ENCODE measurements at regions not wholly inside any gene's neighbourhood (a gene's known extent, or its start where the extent isn't known, plus 50 kb on each side); places are given as distances from the start of the nearest gene placed in this dataset.

DNA sequence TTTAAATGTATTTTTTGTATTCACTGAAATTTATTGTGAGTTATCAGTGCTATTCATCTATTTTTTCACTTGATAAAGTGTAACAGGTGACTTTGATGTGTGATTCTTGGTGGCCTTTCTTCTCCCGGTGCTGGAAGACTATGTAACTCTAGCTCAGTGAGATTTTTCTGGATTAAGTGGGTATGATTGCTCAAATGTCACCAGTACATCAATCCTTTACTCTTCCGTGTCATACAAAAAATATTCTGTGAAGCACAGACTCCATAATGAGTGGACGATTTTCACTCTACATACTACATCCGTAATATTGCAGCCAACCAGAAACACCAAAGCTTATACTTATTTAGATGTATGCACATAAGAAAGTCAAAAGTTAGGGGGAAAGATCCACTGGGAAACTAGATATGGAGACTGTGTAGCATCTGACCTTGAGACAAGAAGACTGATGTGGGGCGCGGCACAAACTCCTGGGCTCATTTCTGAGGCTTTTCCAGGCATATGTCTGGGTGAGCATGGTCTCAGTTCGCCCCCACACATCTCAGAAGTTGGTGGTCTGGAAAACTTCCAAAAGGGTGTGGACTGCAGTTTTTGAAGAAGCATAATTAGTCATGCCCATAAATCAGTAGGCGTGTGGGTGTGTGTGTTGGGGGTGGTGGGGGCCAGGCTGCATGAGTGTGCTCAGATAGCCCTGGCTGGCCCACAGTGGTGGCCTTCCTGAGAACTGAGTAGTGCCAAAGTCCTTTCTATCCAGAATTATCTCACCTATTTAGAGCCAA is 53.9 kb upstream of the TENM3 start:
- TF ChIP-seq POLR2AphosphoS5 (IDR thresholded peaks at IDR 0.05; ENCODE audit: low read depth) (no peak), SPI1 (IDR thresholded peaks at IDR 0.05; ENCODE audit: borderline replicate concordance, low read depth) (no peak), GABPA (IDR thresholded peaks at IDR 0.05; ENCODE audit: low read depth) (no peak)
- TF ChIP-seq, protein P1, sequence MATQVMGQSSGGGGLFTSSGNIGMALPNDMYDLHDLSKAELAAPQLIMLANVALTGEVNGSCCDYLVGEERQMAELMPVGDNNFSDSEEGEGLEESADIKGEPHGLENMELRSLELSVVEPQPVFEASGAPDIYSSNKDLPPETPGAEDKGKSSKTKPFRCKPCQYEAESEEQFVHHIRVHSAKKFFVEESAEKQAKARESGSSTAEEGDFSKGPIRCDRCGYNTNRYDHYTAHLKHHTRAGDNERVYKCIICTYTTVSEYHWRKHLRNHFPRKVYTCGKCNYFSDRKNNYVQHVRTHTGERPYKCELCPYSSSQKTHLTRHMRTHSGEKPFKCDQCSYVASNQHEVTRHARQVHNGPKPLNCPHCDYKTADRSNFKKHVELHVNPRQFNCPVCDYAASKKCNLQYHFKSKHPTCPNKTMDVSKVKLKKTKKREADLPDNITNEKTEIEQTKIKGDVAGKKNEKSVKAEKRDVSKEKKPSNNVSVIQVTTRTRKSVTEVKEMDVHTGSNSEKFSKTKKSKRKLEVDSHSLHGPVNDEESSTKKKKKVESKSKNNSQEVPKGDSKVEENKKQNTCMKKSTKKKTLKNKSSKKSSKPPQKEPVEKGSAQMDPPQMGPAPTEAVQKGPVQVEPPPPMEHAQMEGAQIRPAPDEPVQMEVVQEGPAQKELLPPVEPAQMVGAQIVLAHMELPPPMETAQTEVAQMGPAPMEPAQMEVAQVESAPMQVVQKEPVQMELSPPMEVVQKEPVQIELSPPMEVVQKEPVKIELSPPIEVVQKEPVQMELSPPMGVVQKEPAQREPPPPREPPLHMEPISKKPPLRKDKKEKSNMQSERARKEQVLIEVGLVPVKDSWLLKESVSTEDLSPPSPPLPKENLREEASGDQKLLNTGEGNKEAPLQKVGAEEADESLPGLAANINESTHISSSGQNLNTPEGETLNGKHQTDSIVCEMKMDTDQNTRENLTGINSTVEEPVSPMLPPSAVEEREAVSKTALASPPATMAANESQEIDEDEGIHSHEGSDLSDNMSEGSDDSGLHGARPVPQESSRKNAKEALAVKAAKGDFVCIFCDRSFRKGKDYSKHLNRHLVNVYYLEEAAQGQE (IDR thresholded peaks at IDR 0.05; ENCODE audit: insufficient replicate concordance, low read depth): no peak
- TF ChIP-seq, protein P2, sequence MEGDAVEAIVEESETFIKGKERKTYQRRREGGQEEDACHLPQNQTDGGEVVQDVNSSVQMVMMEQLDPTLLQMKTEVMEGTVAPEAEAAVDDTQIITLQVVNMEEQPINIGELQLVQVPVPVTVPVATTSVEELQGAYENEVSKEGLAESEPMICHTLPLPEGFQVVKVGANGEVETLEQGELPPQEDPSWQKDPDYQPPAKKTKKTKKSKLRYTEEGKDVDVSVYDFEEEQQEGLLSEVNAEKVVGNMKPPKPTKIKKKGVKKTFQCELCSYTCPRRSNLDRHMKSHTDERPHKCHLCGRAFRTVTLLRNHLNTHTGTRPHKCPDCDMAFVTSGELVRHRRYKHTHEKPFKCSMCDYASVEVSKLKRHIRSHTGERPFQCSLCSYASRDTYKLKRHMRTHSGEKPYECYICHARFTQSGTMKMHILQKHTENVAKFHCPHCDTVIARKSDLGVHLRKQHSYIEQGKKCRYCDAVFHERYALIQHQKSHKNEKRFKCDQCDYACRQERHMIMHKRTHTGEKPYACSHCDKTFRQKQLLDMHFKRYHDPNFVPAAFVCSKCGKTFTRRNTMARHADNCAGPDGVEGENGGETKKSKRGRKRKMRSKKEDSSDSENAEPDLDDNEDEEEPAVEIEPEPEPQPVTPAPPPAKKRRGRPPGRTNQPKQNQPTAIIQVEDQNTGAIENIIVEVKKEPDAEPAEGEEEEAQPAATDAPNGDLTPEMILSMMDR (IDR thresholded peaks at IDR 0.05; ENCODE audit: insufficient read depth, low read length): no peak
- Histone ChIP-seq H3K27me3 (ENCODE audit: insufficient read depth, poor library complexity, severe bottlenecking) (no peaks in the 10 kb centered on the region), H3K4me3 (replicated peaks; ENCODE audit: insufficient read depth, low read length) (no peak overlapping the region), H3K27ac (replicated peaks) (no peak overlapping the region)
- no peak for DNase-seq (ENCODE audit: low read depth in 1 of 2, low spot score in 1 of 2)

DNA sequence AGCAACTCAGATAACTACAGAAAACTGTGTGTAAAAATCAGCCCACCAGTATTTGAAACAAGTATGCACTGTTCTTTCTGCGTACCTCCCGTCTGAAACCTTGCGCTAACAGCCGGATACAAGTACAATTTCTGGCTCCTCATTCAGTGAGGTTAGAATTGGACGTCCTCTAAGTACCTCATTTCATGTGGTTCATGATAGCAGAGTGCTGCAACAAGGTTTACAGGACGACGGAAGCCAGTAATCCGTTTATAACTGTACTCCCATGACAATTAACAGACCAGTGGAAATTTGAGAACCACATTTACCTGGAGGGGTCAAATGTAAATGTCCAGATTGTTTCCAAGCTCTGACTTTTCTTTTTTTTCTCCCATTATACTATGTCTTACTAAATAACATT is 52.9 kb upstream of the TENM3 start:
- TF ChIP-seq, protein P1 (IDR thresholded peaks at IDR 0.05; ENCODE audit: insufficient replicate concordance, low read depth): no peak
- TF ChIP-seq POLR2AphosphoS5 (IDR thresholded peaks at IDR 0.05; ENCODE audit: low read depth): no peak
- TF ChIP-seq, protein P2 (IDR thresholded peaks at IDR 0.05; ENCODE audit: insufficient read depth, low read length): no peak
- no peak for TF ChIP-seq GABPA (IDR thresholded peaks at IDR 0.05; ENCODE audit: low read depth)
- TF ChIP-seq SPI1 (IDR thresholded peaks at IDR 0.05; ENCODE audit: borderline replicate concordance, low read depth): no peak

DNA sequence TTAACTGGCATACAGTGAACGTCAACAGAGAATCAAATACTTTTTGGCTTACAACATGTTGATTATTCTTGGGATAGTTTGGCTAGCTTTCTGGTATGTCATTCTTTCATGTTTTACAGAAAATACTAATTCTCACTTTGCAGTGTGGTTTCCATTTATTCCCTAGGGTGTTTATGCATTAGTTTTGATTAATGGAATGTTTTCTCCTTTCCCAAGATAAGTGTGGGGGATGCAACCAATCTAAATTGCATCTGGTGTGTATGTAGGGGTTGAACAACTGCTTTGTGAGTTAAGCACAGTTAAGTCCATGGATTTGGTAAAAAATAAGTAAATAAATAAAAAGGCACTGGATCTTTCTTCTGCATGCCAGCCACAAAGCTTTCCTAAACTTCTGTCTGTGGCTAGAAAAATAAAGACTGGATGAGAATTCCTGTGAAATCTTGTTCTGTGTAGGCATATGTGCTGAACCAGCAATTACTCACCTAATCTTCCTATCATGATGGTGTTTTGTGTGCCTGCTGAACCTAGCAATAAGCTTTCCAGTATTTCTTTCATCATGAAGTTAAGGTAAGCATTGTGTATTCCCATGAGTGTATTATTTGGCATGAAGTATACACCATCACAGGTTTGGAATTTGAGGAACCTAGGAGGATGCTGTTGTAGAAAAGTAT is 50.6 kb upstream of the TENM3 start:
- no peak for DNase-seq (ENCODE audit: low read depth in 1 of 2, low spot score in 1 of 2)
- TF ChIP-seq, protein P1 (IDR thresholded peaks at IDR 0.05; ENCODE audit: insufficient replicate concordance, low read depth): no peak
- TF ChIP-seq, protein P2 (IDR thresholded peaks at IDR 0.05; ENCODE audit: insufficient read depth, low read length): no peak
- TF ChIP-seq GABPA (IDR thresholded peaks at IDR 0.05; ENCODE audit: low read depth): no peak
- TF ChIP-seq SPI1 (IDR thresholded peaks at IDR 0.05; ENCODE audit: borderline replicate concordance, low read depth): no peak
- no peak for TF ChIP-seq POLR2AphosphoS5 (IDR thresholded peaks at IDR 0.05; ENCODE audit: low read depth)
- Histone ChIP-seq H3K27ac (replicated peaks) (no peak overlapping the region), H3K4me3 (replicated peaks; ENCODE audit: insufficient read depth, low read length) (no peak overlapping the region), H3K27me3 (ENCODE audit: insufficient read depth, poor library complexity, severe bottlenecking) (no peaks in the 10 kb centered on the region)

More for the DNA sequence above, 52.9 kb upstream of the TENM3 start:
- Histone ChIP-seq H3K4me3 (replicated peaks; ENCODE audit: insufficient read depth, low read length) (no peak overlapping the region), H3K27me3 (ENCODE audit: insufficient read depth, poor library complexity, severe bottlenecking) (no peaks in the 10 kb centered on the region), H3K27ac (replicated peaks) (no peak overlapping the region)
- no peak for DNase-seq (ENCODE audit: low read depth in 1 of 2, low spot score in 1 of 2)

Data from HL-60 (cell line).